ENCODE measurements at regions not wholly inside any gene's neighbourhood (a gene's known extent, or its start where the extent isn't known, plus 50 kb on each side); places are given as distances from the start of the nearest gene placed in this dataset.

DNA sequence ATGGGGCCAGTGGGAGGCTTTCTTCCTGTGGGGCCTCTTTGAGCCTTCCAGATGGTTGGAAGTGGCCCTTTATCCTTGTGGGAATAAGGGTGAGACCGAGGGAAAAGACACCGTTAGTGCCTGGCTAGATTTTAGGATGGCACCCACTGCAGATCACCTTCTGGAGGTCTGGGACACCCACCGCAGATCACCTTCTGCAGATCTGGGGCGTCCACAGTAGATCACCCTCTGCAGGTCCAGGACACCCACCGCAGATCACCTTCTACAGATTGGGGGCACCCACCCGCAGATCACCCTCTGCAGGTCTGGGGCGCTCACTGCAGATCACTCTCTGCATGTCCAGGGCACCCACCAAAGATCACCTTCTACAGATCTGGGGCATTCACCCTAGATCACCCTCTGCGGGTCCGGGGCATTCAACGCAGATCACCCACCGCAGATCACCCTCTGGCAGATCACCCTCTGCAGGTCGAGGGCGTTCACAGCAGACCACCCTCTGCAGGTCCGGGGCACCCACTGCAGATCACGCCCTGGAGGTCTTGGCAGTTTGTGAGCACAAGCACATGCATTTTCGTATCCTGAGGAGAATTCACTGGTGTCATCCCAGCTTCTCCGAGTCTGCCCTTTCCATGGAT, 153.4 kb upstream of the TSHZ3 start:
- DNase-seq: no peak

DNA sequence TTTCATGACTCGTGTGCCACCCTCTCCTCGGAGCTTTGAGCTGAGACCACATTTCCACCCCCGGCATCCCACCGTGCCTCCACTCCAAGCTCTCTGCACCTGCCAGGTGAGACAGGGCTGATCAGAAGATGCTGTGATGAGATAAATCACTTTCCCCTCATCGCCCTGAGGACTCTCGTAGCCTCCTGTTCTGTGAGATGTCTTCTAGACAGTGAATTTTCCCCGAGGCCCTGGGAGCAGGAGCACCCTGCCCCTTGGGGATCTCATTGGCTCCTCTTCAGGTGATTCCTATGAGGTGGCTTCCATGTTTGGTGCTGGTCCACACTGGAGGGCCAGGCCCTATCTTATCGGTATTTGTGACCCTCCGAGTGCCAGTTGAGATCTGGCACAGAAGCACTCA, 154.0 kb upstream of the TSHZ3 start:
- no peak for DNase-seq

- DNase-seq: no peak
These were observed 155.0 kb upstream of the TSHZ3 start for GRCh38 chr19:31504221-31504620.

DNA sequence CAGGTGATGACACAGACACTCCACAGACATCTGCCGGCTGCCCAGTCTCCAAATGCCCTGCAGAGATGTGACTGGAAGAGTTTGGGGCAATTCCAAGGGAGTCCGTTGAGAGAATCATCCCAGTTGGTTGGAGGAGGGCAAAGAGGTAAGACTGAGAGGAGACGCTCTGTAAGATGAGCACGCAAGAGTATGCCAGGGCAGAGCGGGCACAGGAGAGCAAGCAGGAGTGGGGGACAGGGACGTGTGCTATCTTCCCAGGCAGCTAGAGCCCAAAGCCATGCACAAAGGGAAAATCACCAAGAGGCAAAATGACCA, 156.3 kb upstream of the TSHZ3 start:
- DNase-seq: no peak

GRCh38 chr19:31506102-31506501, 156.9 kb upstream of the TSHZ3 start:
- DNase-seq: no peak

DNA sequence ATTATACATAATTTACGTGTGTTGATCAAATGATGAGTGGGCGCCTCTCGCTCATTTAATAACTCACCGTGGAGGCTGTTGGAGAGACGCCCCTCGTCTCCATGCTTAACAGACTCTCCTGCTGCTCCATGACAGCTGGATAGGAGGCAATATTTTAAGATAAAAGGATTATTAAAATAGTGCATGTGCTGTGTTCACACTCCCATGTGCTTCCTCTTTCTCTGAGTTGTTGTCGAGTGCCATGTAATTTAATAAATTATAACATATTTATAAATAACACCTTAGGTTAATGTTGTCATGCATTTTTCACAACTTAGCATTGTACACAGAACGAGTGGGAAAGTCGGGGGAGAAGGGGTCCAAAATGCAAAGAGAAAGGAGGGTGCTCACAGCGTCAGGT, 161.4 kb upstream of the TSHZ3 start:
- DNase-seq: no peak

DNA sequence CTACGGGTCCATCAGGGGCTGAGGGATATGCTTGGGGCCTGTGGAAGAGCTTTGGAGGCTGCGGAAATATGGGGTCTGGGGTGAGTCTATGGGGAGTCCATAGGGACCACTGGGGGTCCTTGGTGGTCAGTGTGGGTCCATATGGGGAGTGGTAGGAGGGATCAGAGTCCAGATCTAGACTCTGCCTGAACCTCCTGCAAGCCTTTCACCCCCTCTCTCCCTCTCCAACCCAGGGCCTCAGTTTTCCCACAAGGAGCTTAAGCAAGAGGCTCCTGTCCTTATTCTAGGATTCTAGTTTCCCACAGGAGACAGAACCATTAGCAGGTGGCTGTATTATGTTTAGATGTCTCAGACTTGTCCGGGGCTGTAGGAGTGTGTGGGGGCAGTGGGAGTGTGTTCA, 161.9 kb upstream of the TSHZ3 start:
- no peak for DNase-seq

DNA sequence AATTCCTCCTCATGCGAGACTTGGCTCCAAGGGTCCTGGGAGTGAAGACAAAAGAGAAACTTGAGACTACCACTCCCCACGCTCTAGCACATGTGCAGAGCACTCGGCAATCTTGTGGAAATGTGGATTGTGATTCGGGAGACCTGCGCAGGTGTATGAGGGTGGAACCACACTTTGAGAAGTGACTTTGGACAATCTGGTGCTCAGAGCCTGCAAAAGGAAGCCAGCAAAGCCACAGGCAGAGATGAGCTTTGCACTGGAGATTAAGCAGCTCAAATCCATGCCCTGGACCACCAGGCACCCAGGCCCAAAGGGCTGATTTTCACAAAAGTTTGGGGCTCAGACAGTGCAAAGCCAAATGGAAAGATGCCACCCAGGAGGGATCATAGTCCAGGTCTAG, 162.5 kb upstream of the TSHZ3 start:
- no peak for DNase-seq

DNA sequence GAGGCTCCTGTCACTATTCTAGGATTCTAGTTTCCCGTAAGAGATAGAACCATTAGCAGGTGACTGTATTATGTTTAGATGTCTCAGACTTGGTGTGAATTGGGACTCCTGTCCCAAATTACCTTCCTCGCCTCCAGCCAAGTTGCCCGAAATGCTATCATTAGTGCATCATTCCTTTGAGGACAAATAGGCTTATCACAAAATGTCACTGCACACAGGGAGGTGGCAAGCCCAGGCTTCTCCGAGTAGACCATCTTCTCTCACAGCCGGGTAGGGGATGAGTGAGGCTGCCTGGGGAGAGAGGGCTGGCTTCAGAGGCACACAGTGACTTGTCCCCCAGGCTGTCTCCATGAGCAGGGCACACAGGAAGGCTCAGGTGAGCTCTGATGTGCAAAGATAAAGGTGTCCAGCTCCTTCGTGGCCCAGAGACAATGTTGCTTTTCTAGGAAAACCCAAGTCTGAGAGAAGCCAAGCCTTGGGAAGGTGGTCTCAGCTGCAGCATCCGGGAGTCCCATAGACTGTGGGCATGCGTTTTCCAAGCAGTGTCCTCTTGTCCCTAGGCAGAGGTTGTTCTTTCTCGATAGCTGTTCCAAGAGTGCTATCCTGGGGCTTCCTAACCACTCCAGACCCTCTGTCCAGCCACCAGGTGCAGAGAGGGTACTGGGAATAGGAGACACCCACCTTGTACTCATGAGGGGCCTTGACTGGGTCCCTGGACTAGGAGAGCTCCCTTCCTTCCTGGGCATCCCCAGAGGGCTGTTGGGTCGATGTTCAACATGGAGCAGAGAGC, 163.1 kb upstream of the TSHZ3 start:
- DNase-seq: no peak

DNA sequence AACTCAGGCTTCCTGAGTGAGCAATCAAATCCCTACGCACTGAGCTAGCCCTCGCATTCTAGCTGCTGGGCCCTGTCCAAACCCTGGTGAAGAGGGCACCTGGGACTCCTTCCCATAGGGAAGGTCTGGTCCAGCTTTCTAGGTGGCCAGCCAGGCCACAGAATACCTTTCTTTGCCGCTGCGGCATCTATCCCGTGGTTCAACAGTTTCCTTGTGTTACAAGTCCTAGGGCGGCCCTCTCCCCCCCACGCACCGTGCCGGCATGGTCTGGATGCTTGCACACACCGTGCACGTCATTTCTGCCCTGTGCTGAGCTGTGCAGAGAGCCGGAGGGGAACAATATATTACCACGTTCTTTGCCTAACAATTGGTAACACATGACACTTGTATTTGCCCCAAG, 164.6 kb upstream of the TSHZ3 start:
- DNase-seq: no peak

- DNase-seq: no peak
These were observed 166.7 kb upstream of the TSHZ3 start for GRCh38 chr19:31515931-31516330.

DNA sequence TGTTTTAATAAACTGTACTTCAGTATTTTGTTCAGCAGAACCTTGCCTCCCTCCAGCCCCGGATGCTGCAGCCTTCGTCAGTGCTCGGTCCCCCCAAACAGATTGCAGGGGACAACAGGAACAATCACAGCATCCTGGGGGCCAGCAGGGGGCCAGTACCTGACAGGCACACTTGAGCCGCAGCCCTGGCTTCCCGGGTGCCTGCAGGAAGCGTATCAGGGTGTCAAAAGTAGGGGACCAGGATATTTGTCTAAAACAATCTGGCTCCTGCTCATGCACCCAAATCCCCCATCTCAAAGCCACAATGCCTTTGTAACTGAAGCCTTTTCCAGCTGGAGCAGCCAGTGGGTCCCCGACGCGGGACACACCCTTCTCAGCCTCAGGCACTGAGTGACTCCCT, 167.5 kb upstream of the TSHZ3 start:
- DNase-seq: no peak

GRCh38 chr19:31517224-31518180, 168.3 kb upstream of the TSHZ3 start:
- no peak for DNase-seq

DNA sequence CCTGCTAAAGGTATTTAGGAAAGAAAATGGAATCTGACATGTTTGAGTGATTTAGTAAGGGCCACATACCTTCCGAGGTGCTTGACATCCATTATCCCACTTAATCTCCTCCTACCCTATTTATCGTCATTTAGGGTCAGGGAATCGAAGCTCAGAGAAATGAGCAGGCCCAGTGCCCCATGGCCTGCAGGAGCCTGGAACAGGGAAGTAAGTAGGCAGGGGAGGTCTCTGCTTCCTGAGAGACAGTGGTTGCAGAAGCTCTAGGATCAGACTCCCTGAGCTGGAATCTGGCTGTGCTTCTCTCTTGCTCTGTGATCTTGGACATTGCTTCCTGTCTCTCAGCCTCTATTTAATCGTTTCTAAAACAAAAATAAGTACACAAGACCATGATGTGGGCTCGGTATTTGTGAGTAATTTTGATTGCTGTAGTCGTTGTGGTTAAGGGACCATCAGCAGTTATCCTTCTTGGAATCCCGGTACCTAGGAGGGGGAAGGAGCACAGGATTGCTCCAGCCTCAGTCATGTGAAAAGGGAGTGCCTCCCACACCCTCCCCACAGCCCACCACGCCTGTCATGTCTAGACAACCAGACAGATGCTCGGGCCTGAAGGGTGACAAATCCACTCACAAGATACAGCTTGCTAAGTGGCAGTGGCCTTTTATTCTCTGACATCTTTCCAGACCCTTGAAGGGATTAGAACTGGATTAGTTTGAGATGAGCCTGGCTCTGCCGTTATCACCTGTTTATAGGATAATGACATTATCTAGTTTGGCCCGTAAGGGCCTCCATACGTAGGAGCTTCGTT, 169.2 kb upstream of the TSHZ3 start:
- DNase-seq: no peak

DNA sequence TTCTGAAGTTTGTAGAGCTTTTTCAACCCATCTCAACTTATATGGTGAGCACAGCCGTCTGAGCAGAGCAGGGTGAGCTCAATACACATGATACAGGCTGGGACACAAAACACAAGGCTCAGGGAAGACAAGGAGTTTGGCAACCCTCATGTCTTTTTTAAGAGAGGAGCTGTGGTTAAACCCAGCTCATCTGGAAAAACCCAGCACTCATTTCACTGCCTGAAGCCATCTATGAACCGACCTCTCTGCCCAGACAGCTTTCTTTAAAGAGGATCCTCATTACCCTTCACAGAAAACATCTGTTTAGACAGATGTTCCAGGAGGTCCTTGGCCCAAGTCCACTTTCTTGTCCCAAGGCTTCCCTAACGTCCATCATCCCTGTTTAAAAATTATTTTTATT, 170.0 kb upstream of the TSHZ3 start:
- no peak for DNase-seq

DNA sequence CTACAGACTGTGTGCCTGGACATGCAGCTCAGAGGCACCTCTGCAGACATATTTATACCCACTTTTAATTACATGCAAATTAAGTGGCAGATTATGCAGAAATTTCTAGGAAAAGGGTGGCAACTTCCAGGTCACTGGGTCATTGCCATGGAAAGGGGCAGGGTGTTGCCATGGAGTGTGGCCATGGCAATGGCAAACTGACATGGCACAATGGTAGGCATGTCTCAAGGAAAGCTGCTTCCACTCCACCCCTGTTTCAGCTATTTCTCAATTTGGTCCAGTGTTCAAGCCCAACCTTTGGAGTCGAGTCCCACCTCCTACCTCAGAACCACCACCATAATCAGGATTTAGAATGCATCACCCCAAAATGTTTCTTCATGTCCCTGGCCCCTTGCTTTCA, 170.7 kb upstream of the TSHZ3 start:
- no peak for DNase-seq

GRCh38 chr19:31520633-31521032, 171.4 kb upstream of the TSHZ3 start:
- DNase-seq: no peak

- DNase-seq: no peak
These were observed 176.4 kb upstream of the TSHZ3 start for GRCh38 chr19:31525610-31526147.

GRCh38 chr19:31527443-31527842, 178.2 kb upstream of the TSHZ3 start:
- no peak for DNase-seq

- DNase-seq: no peak
These were observed 179.0 kb upstream of the TSHZ3 start for GRCh38 chr19:31528261-31528660.

GRCh38 chr19:31529121-31529520, 179.9 kb upstream of the TSHZ3 start:
- no peak for DNase-seq

- DNase-seq: no peak
These were observed 181.5 kb upstream of the TSHZ3 start for GRCh38 chr19:31530781-31531180.

- DNase-seq: no peak
These were observed 182.1 kb upstream of the TSHZ3 start for GRCh38 chr19:31531326-31531725.

Measured in NCI-H1930 (cell line).